ENCODE measurements at regions not wholly inside any gene's neighbourhood (a gene's known extent, or its start where the extent isn't known, plus 50 kb on each side); places are given as distances from the start of the nearest gene placed in this dataset.

DNA sequence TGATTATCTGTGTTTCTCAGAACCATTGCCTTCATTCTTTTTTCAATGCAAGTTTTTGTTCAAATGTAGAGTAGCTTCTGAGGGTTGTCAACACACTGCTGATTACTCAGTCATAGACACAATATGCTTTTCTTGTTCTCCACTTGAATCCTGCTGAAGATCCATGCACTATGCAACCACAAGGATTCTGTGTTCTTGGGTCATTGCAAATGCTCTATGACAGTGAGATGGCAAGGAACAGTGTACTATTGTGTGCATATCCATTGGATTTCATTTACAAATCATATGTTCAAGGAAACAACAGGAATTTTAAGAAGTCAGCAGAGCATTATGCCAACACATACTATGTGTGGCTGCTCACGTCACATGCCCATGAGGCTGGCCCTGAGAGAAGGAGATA, 1590.2 kb downstream of the EFNA5 start:
- FAIRE-seq, result no peak
- intact Hi-C loops (cut with micrococcal nuclease), result no loop called here
- CTCF ChIA-PET, result interaction anchor here (1.6 kb wide), 1 partner anchor 61 kb away, joined by 5 read pairs; no protein-coding TSS in a partner anchor

More for the DNA sequence above, 1590.2 kb downstream of the EFNA5 start:
- Histone ChIP-seq H3K9ac (replicated peaks; ENCODE audit: extremely low read depth, insufficient read depth, low read length) (no peak overlapping the region), H3K79me2 (ENCODE audit: control insufficient read depth, insufficient read depth, low read length) (no peaks in the 10 kb centered on the region), H3K36me3 (ENCODE audit: control insufficient read depth in 2 of 2, extremely low read depth in 1 of 2, insufficient read depth in 2 of 2, low read length in 2 of 2) (no peaks in the 10 kb centered on the region), H2AFZ (ENCODE audit: low read depth, low read length) (no peak overlapping the region), H3K4me1 (ENCODE audit: control insufficient read depth, extremely low read depth, insufficient read depth, low read length) (no peaks in the 10 kb centered on the region), H3K4me2 (ENCODE audit: insufficient read depth, low read length) (no peak overlapping the region), H3K4me3 (replicated peaks in 1 of 3; ENCODE audit: insufficient read depth in 1 of 3, low read depth in 1 of 3, low read length in 3 of 3) (no peak overlapping the region), H3K9me3 (replicated peaks; ENCODE audit: control insufficient read depth, insufficient read depth, low read length) (no peaks in the 10 kb centered on the region), H3K27ac (ENCODE audit: insufficient read depth, low read depth, low read length) (no peak overlapping the region), H3K9me1 (replicated peaks; ENCODE audit: control insufficient read depth, extremely low read depth, insufficient read depth, low read length) (no peaks in the 10 kb centered on the region), H3K27me3 (ENCODE audit: control insufficient read depth in 2 of 2, insufficient read depth in 2 of 2, low read length in 2 of 2) (no peaks in the 10 kb centered on the region), H4K20me1 (replicated peaks; ENCODE audit: control insufficient read depth, extremely low read depth, insufficient read depth, low read length) (no peaks in the 10 kb centered on the region)
- TF ChIP-seq FOS (IDR thresholded peaks at IDR 0.05; ENCODE audit: borderline replicate concordance, insufficient read depth, low read length) (no peak), POLR2A (IDR thresholded peaks at IDR 0.05; ENCODE audit: low read depth, low read length) (no peak), GATA2 (IDR thresholded peaks at IDR 0.05; ENCODE audit: insufficient read depth, insufficient read length, low read depth, low read length) (no peak), EZH2 (IDR thresholded peaks at IDR 0.05; ENCODE audit: borderline replicate concordance, low read depth, low read length, severe bottlenecking) (no peak), MYC (IDR thresholded peaks at IDR 0.05; ENCODE audit: low read depth, low read length) (no peak), POLR2AphosphoS5 (IDR thresholded peaks at IDR 0.05; ENCODE audit: insufficient read depth, low read depth, low read length) (no peak), JUN (IDR thresholded peaks at IDR 0.05; ENCODE audit: borderline replicate concordance, insufficient read depth, insufficient read length, low read depth) (no peak)
- TF ChIP-seq, protein P1, sequence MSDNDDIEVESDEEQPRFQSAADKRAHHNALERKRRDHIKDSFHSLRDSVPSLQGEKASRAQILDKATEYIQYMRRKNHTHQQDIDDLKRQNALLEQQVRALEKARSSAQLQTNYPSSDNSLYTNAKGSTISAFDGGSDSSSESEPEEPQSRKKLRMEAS (IDR thresholded peaks at IDR 0.05; ENCODE audit: insufficient read depth, insufficient read length), result no peak
- TF ChIP-seq, protein P2, sequence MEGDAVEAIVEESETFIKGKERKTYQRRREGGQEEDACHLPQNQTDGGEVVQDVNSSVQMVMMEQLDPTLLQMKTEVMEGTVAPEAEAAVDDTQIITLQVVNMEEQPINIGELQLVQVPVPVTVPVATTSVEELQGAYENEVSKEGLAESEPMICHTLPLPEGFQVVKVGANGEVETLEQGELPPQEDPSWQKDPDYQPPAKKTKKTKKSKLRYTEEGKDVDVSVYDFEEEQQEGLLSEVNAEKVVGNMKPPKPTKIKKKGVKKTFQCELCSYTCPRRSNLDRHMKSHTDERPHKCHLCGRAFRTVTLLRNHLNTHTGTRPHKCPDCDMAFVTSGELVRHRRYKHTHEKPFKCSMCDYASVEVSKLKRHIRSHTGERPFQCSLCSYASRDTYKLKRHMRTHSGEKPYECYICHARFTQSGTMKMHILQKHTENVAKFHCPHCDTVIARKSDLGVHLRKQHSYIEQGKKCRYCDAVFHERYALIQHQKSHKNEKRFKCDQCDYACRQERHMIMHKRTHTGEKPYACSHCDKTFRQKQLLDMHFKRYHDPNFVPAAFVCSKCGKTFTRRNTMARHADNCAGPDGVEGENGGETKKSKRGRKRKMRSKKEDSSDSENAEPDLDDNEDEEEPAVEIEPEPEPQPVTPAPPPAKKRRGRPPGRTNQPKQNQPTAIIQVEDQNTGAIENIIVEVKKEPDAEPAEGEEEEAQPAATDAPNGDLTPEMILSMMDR (IDR thresholded peaks at IDR 0.05; ENCODE audit: extremely low read depth in 1 of 2, insufficient read depth in 1 of 2, low read depth in 1 of 2, low read length in 2 of 2), result no peak
- dilution Hi-C loops (cut with MboI; ENCODE audit: extremely low pct_ligation_motif_present, low sequenced_read_pairs), result no loop called here
- POLR2A ChIA-PET, result no interaction called here
- no peak for DNase-seq (ENCODE audit: low read depth, low spot score)
- BruUV-seq (replicated peaks), result no TSS peak

Measured in endothelial cell of umbilical vein (primary cell).